Middle frontal gyrus (tissue), 1 donor: ENCODE measurements at regions not wholly inside any gene's neighbourhood (a gene's known extent, or its start where the extent isn't known, plus 50 kb on each side); places are given as distances from the start of the nearest gene placed in this dataset.
A peak's percentile ranks its signal among the peaks of the same experiment; 100 is the strongest.

Source experiments
- DNase-seq: peaks from one replicate; pipeline ENCODE4 v3.0.0-alpha.2; 2015; ENCODE audit warnings: low spot score; ENCODE audit errors: extremely low spot score

DNA sequence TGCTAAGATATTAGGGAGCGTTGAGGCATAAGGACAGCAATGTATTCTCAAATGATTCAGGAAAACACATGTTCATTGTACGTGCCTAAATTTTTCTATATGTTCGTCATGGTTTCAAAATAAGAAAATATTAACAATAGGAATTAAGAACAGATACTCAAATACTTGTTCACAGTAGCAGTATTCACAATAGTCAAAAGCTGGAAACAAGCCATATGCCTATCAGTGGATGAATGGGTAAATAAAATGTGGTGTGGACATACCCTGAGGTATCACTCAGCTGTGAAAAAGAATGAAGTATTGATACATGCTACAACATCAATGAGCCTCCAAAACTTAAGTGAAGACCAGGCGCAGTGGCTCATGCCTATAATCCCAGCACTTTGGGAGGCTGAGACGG is 84.7 kb upstream of the PTER start:
- DNase-seq = no peak

DNA sequence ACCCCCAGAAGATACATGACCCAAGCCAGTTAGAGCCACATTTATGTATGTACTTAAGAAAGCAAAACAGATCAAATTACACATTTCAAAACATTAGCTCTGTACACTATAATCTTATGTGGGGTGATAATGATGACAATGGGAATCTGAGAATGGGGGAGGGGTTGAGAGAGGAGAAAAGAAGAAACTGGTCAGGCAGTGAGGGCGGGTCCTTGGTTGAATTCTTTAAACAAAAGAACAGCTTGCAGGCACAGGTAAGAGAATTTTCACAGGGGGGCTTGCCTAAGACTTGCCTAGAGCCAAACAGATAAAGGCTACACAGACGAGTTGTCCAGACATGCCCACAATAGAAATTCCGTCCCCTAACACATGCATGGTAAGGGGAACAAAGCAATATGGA is 76.8 kb upstream of the PTER start:
- no peak for DNase-seq

GRCh38 chr10:16360425-16360824 is 76.4 kb upstream of the PTER start:
- DNase-seq = no peak

GRCh38 chr10:16361086-16361485 is 75.7 kb upstream of the PTER start:
- DNase-seq = no peak

DNA sequence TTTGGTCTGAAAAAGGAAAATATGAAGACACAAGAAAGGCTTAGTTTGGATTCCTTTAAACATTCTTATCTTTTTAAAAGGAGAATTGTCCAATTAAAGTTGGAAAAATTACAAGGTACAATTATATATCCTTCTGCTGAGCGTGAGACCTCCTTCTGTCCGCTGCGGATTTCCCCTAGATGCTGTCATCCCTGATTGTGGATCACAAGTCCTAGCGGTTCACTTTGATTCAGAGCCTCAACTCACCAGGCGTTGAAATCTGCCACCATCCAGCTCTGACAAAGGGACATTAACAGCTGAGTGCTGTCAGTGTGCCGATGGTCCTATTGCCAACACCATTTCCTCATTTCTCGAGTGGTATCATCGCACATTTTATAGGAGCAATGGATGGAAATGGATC is 73.1 kb upstream of the PTER start:
- DNase-seq = no peak

DNA sequence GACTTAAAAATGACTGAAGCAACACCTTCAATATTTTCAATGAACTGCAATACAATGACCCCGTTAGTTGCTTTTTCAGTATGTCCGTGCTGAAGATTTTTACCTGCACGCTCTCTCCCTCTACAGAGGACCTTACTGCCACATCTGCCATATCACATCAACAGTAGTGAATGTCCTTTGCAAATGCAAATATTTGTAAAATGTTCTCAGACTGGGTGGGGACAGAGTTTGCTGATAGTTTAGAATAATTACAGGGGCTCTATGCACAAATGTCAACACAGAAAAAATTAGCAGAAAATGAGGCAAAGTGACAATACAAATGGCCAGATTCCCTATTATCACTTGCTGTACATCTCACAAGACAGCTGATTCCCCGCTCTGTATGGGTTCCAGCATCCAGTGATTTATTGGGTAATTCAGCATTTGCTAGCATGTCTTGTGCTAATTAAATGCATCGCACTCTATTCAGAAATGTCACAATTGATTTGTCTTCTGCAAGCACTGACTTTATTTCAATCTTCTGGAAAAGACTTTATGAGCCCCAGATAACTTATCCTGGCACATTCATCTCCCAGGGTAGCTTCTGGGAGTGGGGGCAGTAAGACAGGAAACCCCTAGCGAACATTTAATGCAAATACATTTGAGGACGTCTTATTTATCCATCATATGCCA is 69.1 kb upstream of the PTER start:
- DNase-seq = no peak

DNA sequence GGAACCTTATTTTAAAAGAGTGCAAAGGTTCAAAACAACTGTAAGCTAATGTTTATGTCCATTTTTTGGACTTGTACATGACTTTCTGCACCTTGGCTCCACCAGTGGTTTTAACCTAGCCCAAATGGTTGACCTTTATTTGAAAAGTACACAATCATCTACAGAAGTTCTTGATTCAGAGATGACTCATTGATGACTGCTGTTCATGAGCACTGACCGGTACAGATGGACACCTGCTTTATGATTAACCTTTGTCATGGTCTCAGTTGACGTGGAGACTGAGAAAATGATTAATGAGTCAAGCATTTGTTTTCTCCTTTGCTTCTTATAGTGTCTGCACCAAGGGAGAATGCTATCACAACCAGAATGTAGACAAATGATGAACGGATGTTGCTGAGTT is 55.7 kb upstream of the PTER start:
- no peak for DNase-seq

GRCh38 chr10:16384021-16384420 is 52.8 kb upstream of the PTER start:
- DNase-seq = peak; percentile 35

GRCh38 chr10:16386855-16387254 is 50.0 kb upstream of the PTER start:
- no peak for DNase-seq
